H1 (cell line): ENCODE measurements at regions not wholly inside any gene's neighbourhood (a gene's known extent, or its start where the extent isn't known, plus 50 kb on each side); places are given as distances from the start of the nearest gene placed in this dataset.

Experiments used
- ASH2L ChIP-seq: fragments of 200-600, 300-600 bp; sonication (generic); IDR thresholded peaks from one replicate; pipeline ENCODE4 v1.7.1; 2017; ENCODE audit warnings: low read length
- BACH1 ChIP-seq: IDR thresholded peaks from 2 replicates; pipeline ENCODE4 v1.6.1; 2012; ENCODE audit warnings: low read length, improper control_type of control experiment
- CBX5 ChIP-seq: fragments of 300-800, 300-1000 bp; sonication (generic); IDR thresholded peaks from 2 replicates; pipeline ENCODE4 v1.7.1; 2016; ENCODE audit warnings: antibody characterized with exemption, low read length, low read depth
- CTCF ChIP-seq, 3 experiments: IDR thresholded peaks; 1 replicate in 2 of 3; 2 replicates in 1 of 3; pipeline versions ENCODE4 v1.5.1 to v1.6.1; 2011; ENCODE audit warnings: low read length in 3 of 3, mild to moderate bottlenecking in 3 of 3, inconsistent platforms in 2 of 3, low read depth in 1 of 3, moderate library complexity in 1 of 3; ENCODE audit not compliant: insufficient read depth in 1 of 3; ENCODE audit errors: control extremely low read depth in 1 of 3
- POLR2A ChIP-seq, 2 experiments: IDR thresholded peaks; 1 replicate in 1 of 2; 2 replicates in 1 of 2; pipeline ENCODE4 v1.6.1; 2011; ENCODE audit warnings: low read depth in 2 of 2, low read length in 2 of 2, mild to moderate bottlenecking in 2 of 2; ENCODE audit errors: control extremely low read depth in 1 of 2
- TAF1 ChIP-seq: IDR thresholded peaks from 2 replicates; pipeline ENCODE4 v1.6.1; 2011; ENCODE audit warnings: mild to moderate bottlenecking, low read depth, low read length
- TBP ChIP-seq: IDR thresholded peaks from 2 replicates; pipeline ENCODE4 v1.6.1; 2011; ENCODE audit warnings: low read depth, low read length, improper control_type of control experiment
- YY1 ChIP-seq: IDR thresholded peaks from 2 replicates; pipeline ENCODE4 v1.6.1; 2011; ENCODE audit warnings: low read depth, mild to moderate bottlenecking, low read length
- ZNF274 ChIP-seq: IDR thresholded peaks from 2 replicates; pipeline ENCODE4 v1.7.0; 2012; ENCODE audit warnings: low read length, borderline replicate concordance; ENCODE audit errors: extremely low read depth

DNA sequence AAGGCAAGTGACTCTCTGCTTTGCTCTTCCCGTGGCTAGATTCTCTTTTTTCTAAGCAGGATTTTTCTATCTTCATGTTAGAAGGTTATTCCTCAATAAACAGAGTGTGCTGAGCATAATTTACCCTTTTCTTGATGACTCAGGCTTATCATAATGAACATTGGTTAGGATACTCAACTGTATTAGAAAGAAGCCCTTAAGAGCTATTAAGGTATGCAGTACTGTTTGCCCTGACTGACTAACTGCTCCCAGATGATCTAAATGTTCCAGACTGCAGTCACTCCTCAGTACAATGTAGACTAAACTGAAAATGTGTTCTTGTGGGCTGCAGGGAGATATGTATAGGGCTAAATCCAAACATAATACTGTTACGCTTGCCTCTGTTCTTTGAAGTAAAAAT, 687.8 kb downstream of the NUP35 start:
- no peak for TF ChIP-seq YY1
- TF ChIP-seq ZNF274: no peak
- no peak for TF ChIP-seq POLR2A (IDR thresholded peaks at IDR 0.05; ENCODE audit: control extremely low read depth in 1 of 2, low read depth in 2 of 2, low read length in 2 of 2)
- no peak for TF ChIP-seq TAF1
- TF ChIP-seq TBP: no peak
- no peak for TF ChIP-seq ASH2L
- no peak for TF ChIP-seq CTCF (IDR thresholded peaks at IDR 0.05; ENCODE audit: control extremely low read depth in 1 of 3, insufficient read depth in 1 of 3, low read depth in 1 of 3, low read length in 3 of 3)
- no peak for TF ChIP-seq CBX5
- TF ChIP-seq BACH1: no peak
